ENCODE measurements at regions not wholly inside any gene's neighbourhood (a gene's known extent, or its start where the extent isn't known, plus 50 kb on each side); places are given as distances from the start of the nearest gene placed in this dataset.

DNA sequence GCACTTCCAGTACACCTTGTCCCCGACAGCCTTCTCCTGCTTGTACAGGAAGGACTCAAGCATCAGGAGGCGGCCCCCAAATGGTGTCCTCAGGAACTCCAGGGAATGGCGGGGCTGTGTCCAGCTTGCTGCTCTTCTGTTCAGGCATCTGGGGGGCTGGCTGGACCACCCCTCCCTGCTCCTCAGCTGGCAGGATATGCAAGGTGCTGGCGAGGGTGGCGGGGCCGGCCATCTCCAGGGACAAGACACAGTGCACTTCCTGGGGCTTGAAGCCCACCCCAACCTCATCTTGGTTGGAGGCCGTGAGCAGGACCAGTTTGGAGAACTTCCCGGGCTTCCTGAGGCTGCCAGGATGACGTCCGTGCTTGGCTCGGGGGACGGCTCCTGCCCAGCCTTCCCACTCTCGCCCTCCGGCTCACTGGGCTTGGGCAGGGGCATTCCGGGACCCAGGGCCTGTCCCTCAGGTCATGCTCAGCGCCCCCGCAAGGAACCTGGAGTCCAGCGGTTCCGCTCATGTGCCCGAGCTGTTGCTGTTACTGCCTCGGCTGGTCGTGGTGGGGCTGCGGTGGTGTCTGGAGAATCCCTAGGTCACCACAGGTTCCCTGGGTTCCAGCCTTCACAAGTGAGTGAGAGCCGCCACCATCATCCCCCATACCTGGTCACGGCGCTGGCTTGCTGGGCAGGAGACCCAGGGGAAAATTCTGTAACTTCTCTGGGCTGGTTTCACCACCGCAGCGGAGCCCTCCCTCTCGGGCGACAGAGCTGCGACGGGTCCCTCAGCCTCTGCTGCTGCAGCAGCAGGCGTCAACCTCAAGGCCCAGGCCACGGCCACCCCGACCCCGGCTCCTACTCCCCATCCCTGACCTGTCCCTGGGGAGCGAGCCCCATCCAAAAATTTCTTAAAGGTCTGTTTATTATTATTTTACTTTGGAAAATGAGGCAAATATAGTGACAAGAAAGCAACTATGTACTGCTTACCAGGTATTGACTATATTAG is 82.8 kb upstream of the FXR1 start:
- no peak for DNase-seq

DNA sequence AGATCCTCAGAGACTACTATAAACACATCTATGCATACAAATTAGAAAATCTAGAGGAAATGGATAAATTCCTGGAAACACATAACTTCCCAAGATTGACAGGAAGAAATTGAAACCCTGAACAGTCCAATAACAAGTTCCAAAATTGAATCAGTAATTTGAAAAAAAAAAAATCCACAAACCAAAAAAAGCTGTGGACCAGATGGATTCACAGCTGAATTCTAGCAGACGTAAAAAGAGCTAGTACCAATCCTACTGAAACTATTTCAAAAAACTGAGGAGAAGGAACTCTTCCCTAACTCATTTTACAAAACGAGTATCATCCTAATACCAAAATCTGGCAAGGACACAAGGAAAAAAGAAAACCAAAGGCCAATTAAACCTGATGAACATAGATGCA is 77.0 kb upstream of the FXR1 start:
- no peak for DNase-seq

DNA sequence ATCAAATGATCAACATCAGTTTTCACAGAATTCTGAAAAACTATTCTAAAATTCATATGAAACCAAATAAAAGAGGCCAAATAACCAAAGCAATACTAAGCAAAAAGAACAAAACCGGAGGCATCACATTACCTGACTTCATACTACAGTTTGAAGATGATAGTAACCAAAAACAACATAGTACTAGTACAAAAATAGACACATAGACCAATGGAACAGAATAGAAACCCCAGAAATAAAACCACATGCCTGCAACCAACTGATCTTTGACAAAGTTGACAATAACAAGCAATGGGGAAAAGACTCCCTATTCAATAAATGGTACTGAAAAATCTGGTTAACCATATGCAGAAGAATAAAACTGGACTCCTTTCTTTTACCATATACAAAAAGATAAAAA is 75.7 kb upstream of the FXR1 start:
- no peak for DNase-seq

DNA sequence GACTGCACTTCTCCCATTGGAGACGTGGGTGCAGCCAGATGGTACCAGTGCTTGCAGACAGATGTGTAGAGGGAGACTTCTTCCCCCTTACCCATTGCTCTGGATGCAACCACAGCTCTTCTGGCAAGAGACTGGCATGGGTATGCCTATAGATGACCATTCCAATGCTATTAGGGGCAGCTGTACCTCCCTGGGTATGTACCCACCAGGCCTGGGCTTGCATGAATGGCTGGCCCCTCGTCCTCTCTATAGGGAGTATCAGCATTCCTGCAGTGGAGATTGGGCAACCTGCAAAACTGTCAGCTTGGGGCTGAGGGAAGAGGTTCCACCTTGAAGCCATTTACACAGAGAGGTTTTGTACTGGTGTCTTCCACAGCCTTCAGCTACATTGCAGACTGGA is 57.6 kb upstream of the FXR1 start:
- no peak for DNase-seq

DNA sequence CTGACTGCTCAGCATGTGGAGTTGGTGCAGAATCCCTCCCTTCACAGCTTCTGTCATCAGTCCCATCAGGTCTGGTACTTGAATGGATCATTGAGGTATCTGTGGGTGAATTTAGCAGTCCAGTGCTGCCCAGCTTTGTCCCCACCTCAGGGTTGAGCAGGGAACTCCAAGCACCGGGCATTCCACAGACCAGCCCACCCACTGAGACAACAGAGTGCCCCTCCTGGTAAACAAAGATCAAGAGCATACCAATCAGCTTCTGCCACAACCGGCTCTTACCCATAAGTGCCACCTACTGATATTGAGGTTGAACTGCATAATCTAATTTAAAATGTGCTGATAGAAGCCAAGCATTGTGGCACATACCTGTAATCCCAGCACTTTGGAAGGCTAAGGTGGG is 57.1 kb upstream of the FXR1 start:
- no peak for DNase-seq

DNA sequence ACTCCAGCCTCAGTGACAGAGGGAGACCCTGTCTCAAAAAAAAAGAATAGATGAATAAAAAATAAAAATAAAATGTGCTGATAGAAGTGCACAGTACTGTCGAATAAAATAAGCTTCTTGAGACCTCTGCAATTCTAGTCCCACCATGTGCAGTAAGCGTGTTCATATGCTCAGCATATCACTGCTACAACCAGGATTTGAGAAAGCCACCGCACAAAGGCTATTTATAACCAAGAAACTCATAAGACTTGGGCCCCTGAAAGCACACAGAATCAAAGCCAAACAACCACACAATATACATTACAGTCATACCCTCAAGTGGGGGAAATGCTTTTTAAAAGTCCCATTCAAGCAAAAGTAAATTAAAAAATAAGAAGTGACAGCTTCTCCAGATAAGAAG is 56.5 kb upstream of the FXR1 start:
- no peak for DNase-seq

DNA sequence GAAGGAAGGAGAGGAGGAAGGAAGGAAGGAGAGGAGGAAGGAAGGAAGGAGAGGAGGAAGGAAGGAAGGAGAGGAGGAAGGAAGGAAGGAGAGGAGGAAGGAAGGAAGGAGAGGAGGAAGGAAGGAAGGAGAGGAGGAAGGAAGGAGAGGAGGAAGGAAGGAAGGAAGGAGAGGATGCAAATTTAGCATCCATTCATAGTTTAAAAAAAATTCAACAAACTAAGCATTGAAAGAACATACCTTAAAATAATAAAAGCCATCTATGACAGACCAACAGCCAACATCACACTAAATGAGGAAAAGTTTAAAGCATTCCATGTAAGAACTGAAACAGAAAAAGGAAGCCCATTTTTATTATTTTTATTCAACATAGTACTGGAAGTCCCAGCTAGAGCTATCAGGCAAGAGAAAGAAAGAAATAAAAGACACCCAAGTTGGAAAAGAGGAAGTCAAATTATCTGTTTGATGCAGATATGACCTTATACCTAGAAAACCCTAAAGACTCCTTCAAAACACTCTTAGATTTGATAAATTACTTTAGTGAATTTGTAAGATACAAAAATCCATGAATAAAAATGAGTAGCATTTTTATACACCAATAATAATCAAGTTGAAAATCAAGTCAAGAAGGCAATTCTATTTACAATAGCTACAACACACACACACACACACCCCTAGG is 52.2 kb upstream of the FXR1 start:
- DNase-seq: no peak

Measured in suppressor macrophage (primary cell).